ENCODE measurements at regions not wholly inside any gene's neighbourhood (a gene's known extent, or its start where the extent isn't known, plus 50 kb on each side); places are given as distances from the start of the nearest gene placed in this dataset.

DNA sequence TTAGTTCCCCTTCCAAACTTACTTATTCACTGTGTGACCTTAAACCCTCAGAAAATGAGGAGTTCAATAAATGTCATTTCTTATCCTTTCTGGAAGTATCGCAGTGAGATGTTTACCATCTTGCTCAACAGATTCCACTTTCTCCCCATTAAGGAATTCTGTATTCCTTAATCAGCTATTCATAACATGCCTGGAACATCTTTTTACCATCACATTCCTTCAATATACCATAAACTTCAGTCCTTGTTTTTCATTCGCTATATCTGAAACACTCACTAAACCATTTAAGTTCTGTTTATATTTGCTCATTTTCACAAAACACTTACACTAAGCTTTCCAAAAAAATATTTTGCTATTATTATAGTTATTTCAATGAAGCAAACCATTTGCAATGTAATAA is 1158.6 kb downstream of the CDH12 start:
- no peak for DNase-seq (ENCODE audit: low read depth)
- H3K4me3 ChIP-seq (ENCODE audit: control insufficient read depth, low read depth, low read length) = no peak overlapping the region
- TF ChIP-seq, protein P1, sequence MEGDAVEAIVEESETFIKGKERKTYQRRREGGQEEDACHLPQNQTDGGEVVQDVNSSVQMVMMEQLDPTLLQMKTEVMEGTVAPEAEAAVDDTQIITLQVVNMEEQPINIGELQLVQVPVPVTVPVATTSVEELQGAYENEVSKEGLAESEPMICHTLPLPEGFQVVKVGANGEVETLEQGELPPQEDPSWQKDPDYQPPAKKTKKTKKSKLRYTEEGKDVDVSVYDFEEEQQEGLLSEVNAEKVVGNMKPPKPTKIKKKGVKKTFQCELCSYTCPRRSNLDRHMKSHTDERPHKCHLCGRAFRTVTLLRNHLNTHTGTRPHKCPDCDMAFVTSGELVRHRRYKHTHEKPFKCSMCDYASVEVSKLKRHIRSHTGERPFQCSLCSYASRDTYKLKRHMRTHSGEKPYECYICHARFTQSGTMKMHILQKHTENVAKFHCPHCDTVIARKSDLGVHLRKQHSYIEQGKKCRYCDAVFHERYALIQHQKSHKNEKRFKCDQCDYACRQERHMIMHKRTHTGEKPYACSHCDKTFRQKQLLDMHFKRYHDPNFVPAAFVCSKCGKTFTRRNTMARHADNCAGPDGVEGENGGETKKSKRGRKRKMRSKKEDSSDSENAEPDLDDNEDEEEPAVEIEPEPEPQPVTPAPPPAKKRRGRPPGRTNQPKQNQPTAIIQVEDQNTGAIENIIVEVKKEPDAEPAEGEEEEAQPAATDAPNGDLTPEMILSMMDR (conservative IDR thresholded peaks at IDR 0.05; ENCODE audit: control insufficient read depth, insufficient read depth, low read depth, low read length) = no peak

DNA sequence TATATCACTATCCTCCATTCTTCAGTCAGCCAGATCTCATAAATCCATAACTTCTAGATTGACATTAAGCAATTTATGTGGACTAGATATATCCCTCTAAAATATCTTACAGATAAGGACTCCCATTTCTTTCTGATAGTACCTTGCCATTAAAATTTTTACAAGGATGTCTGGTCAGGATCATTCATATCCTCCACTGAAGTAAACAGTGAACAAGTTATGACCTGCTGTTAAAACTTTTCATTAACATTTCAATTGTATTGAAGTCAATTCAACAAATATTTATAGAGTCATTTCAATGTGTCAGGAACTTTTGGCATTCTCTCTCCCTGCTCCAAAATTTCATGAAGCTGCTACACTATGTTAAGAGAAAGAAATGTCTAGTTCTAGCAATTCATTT is 1159.6 kb downstream of the CDH12 start:
- no peak for DNase-seq (ENCODE audit: low read depth)
- TF ChIP-seq, protein P1 (conservative IDR thresholded peaks at IDR 0.05; ENCODE audit: control insufficient read depth, insufficient read depth, low read depth, low read length) = no peak
- no peak overlapping the region for H3K4me3 ChIP-seq (ENCODE audit: control insufficient read depth, low read depth, low read length)

DNA sequence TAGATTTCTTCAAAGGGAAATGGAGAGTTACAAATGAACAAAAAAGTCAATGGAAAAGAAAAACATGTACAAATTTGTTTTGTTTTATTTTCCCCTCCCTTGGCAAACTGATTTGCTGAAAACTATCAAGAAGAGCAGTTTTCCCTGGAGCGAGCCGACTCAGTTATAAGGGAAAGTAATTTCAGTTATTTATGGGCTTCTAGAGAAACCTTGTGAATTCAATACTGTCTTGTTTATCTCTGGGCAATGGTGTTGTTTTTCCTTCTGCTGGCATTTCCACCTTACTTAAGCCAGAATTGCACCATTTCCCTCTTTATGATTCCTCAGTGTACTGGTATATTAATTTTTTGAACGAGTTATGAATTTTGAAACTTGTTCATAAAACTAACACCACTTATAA is 1163.6 kb downstream of the CDH12 start:
- no peak overlapping the region for H3K4me3 ChIP-seq (ENCODE audit: control insufficient read depth, low read depth, low read length)
- peak; percentile 19 for DNase-seq (ENCODE audit: low read depth)
- TF ChIP-seq, protein P1 (conservative IDR thresholded peaks at IDR 0.05; ENCODE audit: control insufficient read depth, insufficient read depth, low read depth, low read length) = no peak

DNA sequence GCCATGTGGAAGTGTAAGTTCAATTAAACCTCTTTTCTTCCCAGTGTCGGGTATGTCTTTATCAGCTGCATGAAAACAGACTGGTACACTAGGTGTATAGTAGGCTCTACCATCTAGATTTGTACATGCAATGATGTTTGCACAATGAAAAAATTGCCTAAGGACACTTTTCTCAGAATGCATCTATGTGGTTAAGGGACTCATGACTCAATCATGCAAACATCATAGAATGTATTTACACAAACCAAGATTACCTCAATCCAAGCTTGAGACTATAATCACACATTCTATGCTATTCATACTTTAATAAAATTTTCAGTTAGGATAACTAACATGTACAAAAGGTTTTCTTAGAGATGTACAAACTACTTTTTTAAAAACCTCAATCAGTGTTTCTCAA is 1164.5 kb downstream of the CDH12 start:
- H3K4me3 ChIP-seq (ENCODE audit: control insufficient read depth, low read depth, low read length) = no peak overlapping the region
- DNase-seq (ENCODE audit: low read depth) = peak; percentile 71
- TF ChIP-seq, protein P1 (conservative IDR thresholded peaks at IDR 0.05; ENCODE audit: control insufficient read depth, insufficient read depth, low read depth, low read length) = no peak

DNA sequence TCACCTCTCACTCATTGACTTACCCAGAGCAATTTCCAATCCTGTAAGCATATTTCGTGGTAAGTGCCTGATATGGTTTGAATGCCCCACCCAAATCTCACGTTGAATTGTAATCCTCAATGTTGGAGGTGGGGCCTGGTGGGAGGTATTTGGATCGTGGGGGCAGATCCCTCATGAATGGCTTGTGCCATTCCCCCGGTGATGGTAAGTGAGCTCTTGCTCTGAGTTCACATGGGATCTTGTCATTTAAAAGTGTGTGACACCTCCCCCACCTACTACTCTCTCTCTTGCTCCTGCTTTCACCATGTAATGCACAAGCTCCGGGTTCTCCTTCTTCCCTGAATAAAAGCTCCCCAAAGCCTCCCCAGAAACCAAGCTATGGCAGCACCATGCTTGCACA is 1165.5 kb downstream of the CDH12 start:
- no peak for DNase-seq (ENCODE audit: low read depth)
- TF ChIP-seq, protein P1 (conservative IDR thresholded peaks at IDR 0.05; ENCODE audit: control insufficient read depth, insufficient read depth, low read depth, low read length) = no peak
- H3K4me3 ChIP-seq (ENCODE audit: control insufficient read depth, low read depth, low read length) = no peak overlapping the region

DNA sequence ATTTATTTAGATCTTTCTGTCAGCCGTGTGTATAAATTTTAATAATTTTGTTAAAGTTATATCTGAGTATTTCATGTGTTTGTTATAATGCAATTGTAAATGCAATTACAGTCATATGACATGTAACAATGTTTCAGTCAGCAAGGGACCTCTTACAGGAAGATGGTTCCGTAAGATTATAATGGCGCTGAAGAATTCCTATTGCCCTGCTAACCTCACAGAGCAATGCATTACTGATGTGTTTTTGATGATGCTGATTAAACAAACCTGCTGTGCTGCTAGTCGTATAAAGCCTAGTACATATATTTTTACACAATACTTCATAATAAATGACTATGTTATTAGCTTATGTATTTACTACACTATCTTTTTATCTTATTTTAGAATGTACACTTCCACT is 1166.4 kb downstream of the CDH12 start:
- no peak for DNase-seq (ENCODE audit: low read depth)
- TF ChIP-seq, protein P1 (conservative IDR thresholded peaks at IDR 0.05; ENCODE audit: control insufficient read depth, insufficient read depth, low read depth, low read length) = no peak
- no peak overlapping the region for H3K4me3 ChIP-seq (ENCODE audit: control insufficient read depth, low read depth, low read length)

DNA sequence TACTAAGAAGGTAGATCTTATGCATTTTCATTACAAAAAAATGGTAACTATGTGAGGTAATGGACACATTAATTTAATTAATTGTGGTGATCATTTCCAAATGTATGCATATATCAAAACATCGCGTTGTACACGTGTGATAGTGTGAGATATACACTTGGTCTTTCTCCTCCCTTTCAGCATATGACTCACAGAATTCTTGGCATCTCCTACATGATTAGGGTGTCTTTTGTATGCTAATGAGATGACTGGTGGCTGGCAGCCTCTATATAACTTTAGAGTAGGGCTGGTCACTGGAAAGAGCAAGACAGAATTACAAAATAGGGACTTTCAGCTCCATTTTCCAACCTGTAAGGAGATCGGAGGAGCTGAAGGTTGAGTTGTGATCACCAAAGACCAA is 1167.6 kb downstream of the CDH12 start:
- DNase-seq (ENCODE audit: low read depth) = peak; percentile 65
- TF ChIP-seq, protein P1 (conservative IDR thresholded peaks at IDR 0.05; ENCODE audit: control insufficient read depth, insufficient read depth, low read depth, low read length) = no peak
- H3K4me3 ChIP-seq (ENCODE audit: control insufficient read depth, low read depth, low read length) = no peak overlapping the region
